ENCODE measurements at regions not wholly inside any gene's neighbourhood (a gene's known extent, or its start where the extent isn't known, plus 50 kb on each side); places are given as distances from the start of the nearest gene placed in this dataset.

- Histone ChIP-seq H3K79me1 (ENCODE audit: low read depth, low read length) (no peaks in the 10 kb centered on the region), H3K18ac (ENCODE audit: low read length) (no peak overlapping the region), H2BK5ac (ENCODE audit: low read length) (no peak overlapping the region), H2BK15ac (ENCODE audit: low read length) (no peak overlapping the region), H2AK5ac (ENCODE audit: low read depth, low read length) (no peak overlapping the region), H3K4me1 (ENCODE audit: control insufficient read depth in 2 of 2, insufficient read depth in 1 of 2, low read depth in 1 of 2, low read length in 2 of 2) (peaks cover 3 to 7% of the 10 kb centered on the region in 2 donors), H4K91ac (ENCODE audit: low read depth, low read length, poor library complexity) (no peak overlapping the region), H3K36me3 (replicated peaks in 1 of 2; ENCODE audit: control insufficient read depth in 2 of 2, insufficient read depth in 2 of 2, low read length in 2 of 2) (no peaks in the 10 kb centered on the region), H3K27me3 (ENCODE audit: control insufficient read depth in 3 of 3, insufficient read depth in 3 of 3, low read depth in 1 of 3, low read length in 3 of 3) (no peaks in the 10 kb centered on the region), H3K4me3 (ENCODE audit: low read length in 2 of 2) (no peak overlapping the region), H3K9me3 (replicated peaks in 1 of 2; ENCODE audit: control insufficient read depth in 2 of 2, insufficient read depth in 1 of 2, low read depth in 1 of 2, low read length in 2 of 2) (no peaks in the 10 kb centered on the region), H2BK12ac (ENCODE audit: low read length) (no peak overlapping the region), H3K27ac (replicated peaks; ENCODE audit: low read length) (no peak overlapping the region), H3K4me2 (ENCODE audit: insufficient read depth, low read length, poor library complexity, severe bottlenecking) (no peak overlapping the region), H2BK120ac (ENCODE audit: low read depth, low read length) (no peak overlapping the region), H4K8ac (ENCODE audit: low read depth, low read length) (no peak overlapping the region), H3K9ac (ENCODE audit: low read depth, low read length, poor library complexity) (no peak overlapping the region), H3K23ac (ENCODE audit: low read depth, low read length, poor library complexity) (no peak overlapping the region), H3K4ac (ENCODE audit: low read length) (no peak overlapping the region), H3K14ac (ENCODE audit: low read length) (no peak overlapping the region), H2AFZ (ENCODE audit: low read length) (peak overlapping the region; percentile 45)
- no peak for DNase-seq (ENCODE audit: low spot score)
- WGBS, 2 donors (ENCODE audit: extremely low coverage in 2 of 2, insufficient read length in 2 of 2, insufficient replicate concordance in 1 of 2) = no CpG with 5 or more reads among the region's 7 CpGs
Measured at GRCh38 chr13:104015646-104016396, 949.6 kb upstream of the SLC10A2 start.

DNA sequence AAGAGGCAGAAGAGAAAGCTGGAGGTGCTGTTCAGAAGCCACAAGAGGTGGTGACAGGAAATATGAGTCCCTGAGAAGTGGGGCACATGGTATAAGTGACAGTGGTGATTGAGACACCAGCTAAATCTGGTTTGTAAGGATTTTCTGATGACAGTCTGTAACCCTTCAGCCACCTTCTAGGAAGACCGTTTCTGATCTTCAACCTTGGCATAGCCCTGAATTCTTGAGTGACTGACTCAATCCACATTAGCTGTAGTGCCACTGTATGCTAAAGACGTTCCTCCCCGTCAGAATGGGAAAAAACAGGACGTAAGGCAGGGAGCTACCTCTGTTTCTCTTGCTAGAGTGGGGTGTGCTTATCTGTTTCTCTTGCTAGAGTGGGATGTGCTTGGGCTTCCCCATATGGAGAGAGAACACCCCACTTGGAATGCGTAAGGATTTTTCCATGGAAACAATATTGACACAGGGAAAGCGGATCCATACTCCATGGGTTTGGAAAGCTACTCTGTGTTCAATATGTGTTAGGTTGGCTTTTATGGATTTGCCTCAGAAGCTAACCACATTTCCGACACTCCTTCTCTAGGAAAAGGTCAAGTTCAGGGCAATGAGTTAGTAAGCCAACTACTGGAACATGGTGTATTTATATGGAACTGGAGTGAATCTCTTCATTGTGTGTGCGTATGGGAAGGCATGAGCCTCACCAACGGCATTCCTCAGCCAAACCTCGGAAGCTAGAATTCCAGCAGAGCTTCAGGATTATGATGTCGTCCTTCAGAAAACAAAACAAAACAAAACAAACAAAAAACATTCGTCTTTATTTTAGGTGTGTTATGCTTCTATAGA, 948.8 kb upstream of the SLC10A2 start:
- Histone ChIP-seq H2AFZ (ENCODE audit: low read length) (peak overlapping the region; percentile 3), H4K91ac (ENCODE audit: low read depth, low read length, poor library complexity) (no peak overlapping the region), H2BK15ac (ENCODE audit: low read length) (no peak overlapping the region), H2BK120ac (ENCODE audit: low read depth, low read length) (no peak overlapping the region), H3K27ac (replicated peaks; ENCODE audit: low read length) (no peak overlapping the region), H2BK12ac (ENCODE audit: low read length) (no peak overlapping the region), H2BK5ac (ENCODE audit: low read length) (no peak overlapping the region), H3K23ac (ENCODE audit: low read depth, low read length, poor library complexity) (no peak overlapping the region), H3K14ac (ENCODE audit: low read length) (no peak overlapping the region), H3K9me3 (replicated peaks in 1 of 2; ENCODE audit: control insufficient read depth in 2 of 2, insufficient read depth in 1 of 2, low read depth in 1 of 2, low read length in 2 of 2) (no peaks in the 10 kb centered on the region), H3K4me1 (ENCODE audit: control insufficient read depth in 2 of 2, insufficient read depth in 1 of 2, low read depth in 1 of 2, low read length in 2 of 2) (peaks cover 3 to 7% of the 10 kb centered on the region in 2 donors), H3K4me3 (ENCODE audit: low read length in 2 of 2) (no peak overlapping the region), H3K36me3 (replicated peaks in 1 of 2; ENCODE audit: control insufficient read depth in 2 of 2, insufficient read depth in 2 of 2, low read length in 2 of 2) (no peaks in the 10 kb centered on the region), H3K9ac (ENCODE audit: low read depth, low read length, poor library complexity) (no peak overlapping the region), H2AK5ac (ENCODE audit: low read depth, low read length) (no peak overlapping the region), H3K79me1 (ENCODE audit: low read depth, low read length) (no peaks in the 10 kb centered on the region), H4K8ac (ENCODE audit: low read depth, low read length) (no peak overlapping the region), H3K18ac (ENCODE audit: low read length) (no peak overlapping the region), H3K4me2 (ENCODE audit: insufficient read depth, low read length, poor library complexity, severe bottlenecking) (no peak overlapping the region), H3K4ac (ENCODE audit: low read length) (no peak overlapping the region), H3K27me3 (ENCODE audit: control insufficient read depth in 3 of 3, insufficient read depth in 3 of 3, low read depth in 1 of 3, low read length in 3 of 3) (no peaks in the 10 kb centered on the region)
- WGBS, 2 donors (ENCODE audit: extremely low coverage in 2 of 2, insufficient read length in 2 of 2, insufficient replicate concordance in 1 of 2) = no CpG with 5 or more reads among the region's 12 CpGs
- no peak for DNase-seq (ENCODE audit: low spot score)

- peak overlapping the region in 1 of 2 donors; percentile 1 for H3K4me3 ChIP-seq (ENCODE audit: low read length in 2 of 2)
- DNase-seq (ENCODE audit: low spot score) = peak; percentile 45
- no CpG with 5 or more reads among the region's 18 CpGs for WGBS, 2 donors (ENCODE audit: extremely low coverage in 2 of 2, insufficient read length in 2 of 2, insufficient replicate concordance in 1 of 2)
Measured at GRCh38 chr13:104011505-104012241, 945.5 kb upstream of the SLC10A2 start.

More at GRCh38 chr13:104011505-104012241, 945.5 kb upstream of the SLC10A2 start:
- Histone ChIP-seq H3K14ac (ENCODE audit: low read length) (no peak overlapping the region), H3K23ac (ENCODE audit: low read depth, low read length, poor library complexity) (no peak overlapping the region), H3K27ac (replicated peaks; ENCODE audit: low read length) (no peak overlapping the region), H3K18ac (ENCODE audit: low read length) (no peak overlapping the region), H4K91ac (ENCODE audit: low read depth, low read length, poor library complexity) (no peak overlapping the region), H2BK12ac (ENCODE audit: low read length) (no peak overlapping the region), H2BK15ac (ENCODE audit: low read length) (no peak overlapping the region), H3K4me2 (ENCODE audit: insufficient read depth, low read length, poor library complexity, severe bottlenecking) (peak overlapping the region; percentile 27), H3K36me3 (replicated peaks in 1 of 2; ENCODE audit: control insufficient read depth in 2 of 2, insufficient read depth in 2 of 2, low read length in 2 of 2) (no peaks in the 10 kb centered on the region), H2BK120ac (ENCODE audit: low read depth, low read length) (no peak overlapping the region), H3K9ac (ENCODE audit: low read depth, low read length, poor library complexity) (no peak overlapping the region), H2BK5ac (ENCODE audit: low read length) (no peak overlapping the region), H3K79me1 (ENCODE audit: low read depth, low read length) (no peaks in the 10 kb centered on the region), H3K9me3 (replicated peaks in 1 of 2; ENCODE audit: control insufficient read depth in 2 of 2, insufficient read depth in 1 of 2, low read depth in 1 of 2, low read length in 2 of 2) (no peaks in the 10 kb centered on the region), H3K4me1 (ENCODE audit: control insufficient read depth in 2 of 2, insufficient read depth in 1 of 2, low read depth in 1 of 2, low read length in 2 of 2) (peaks cover 3 to 7% of the 10 kb centered on the region in 2 donors), H2AFZ (ENCODE audit: low read length) (peak overlapping the region; percentile 83), H3K27me3 (ENCODE audit: control insufficient read depth in 3 of 3, insufficient read depth in 3 of 3, low read depth in 1 of 3, low read length in 3 of 3) (no peaks in the 10 kb centered on the region), H2AK5ac (ENCODE audit: low read depth, low read length) (no peak overlapping the region), H4K8ac (ENCODE audit: low read depth, low read length) (no peak overlapping the region), H3K4ac (ENCODE audit: low read length) (no peak overlapping the region)

All from neuronal stem cell (in vitro differentiated cells).